VCaP (cell line): ENCODE measurements at regions not wholly inside any gene's neighbourhood (a gene's known extent, or its start where the extent isn't known, plus 50 kb on each side); places are given as distances from the start of the nearest gene placed in this dataset.

Experiments
- H3K27ac ChIP-seq: fragments of 450-650 bp; 2 replicates; pipeline ENCODE4 v1.5.1; 2017
- TF ChIP-seq, protein P1 (sequence below): fragments of 450-650 bp; conservative IDR thresholded peaks from 2 replicates; pipeline ENCODE4 v1.5.1; 2017; ENCODE audit warnings: mild to moderate bottlenecking, moderate library complexity

DNA sequence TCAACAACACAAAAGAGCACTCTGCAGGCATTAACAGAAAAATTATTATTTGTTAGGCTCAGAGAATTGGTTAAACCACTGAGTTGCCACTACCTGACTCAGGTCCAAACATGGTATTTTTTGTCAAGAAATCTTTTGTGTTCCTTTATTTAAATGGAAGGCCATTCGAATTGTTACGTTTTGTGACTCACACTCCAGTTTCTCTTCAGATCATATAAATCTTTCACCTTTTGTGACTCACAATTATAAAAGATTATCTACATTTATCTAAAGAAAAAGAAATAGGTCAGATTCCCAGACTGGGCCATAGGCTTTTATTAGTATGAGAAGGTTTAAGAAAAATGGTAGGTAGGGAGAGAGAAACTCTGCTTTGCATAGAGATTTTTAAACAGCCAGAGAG, 669.8 kb downstream of the GALC start:
- TF ChIP-seq, protein P1, sequence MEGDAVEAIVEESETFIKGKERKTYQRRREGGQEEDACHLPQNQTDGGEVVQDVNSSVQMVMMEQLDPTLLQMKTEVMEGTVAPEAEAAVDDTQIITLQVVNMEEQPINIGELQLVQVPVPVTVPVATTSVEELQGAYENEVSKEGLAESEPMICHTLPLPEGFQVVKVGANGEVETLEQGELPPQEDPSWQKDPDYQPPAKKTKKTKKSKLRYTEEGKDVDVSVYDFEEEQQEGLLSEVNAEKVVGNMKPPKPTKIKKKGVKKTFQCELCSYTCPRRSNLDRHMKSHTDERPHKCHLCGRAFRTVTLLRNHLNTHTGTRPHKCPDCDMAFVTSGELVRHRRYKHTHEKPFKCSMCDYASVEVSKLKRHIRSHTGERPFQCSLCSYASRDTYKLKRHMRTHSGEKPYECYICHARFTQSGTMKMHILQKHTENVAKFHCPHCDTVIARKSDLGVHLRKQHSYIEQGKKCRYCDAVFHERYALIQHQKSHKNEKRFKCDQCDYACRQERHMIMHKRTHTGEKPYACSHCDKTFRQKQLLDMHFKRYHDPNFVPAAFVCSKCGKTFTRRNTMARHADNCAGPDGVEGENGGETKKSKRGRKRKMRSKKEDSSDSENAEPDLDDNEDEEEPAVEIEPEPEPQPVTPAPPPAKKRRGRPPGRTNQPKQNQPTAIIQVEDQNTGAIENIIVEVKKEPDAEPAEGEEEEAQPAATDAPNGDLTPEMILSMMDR = no peak
- no peak overlapping the region for H3K27ac ChIP-seq

DNA sequence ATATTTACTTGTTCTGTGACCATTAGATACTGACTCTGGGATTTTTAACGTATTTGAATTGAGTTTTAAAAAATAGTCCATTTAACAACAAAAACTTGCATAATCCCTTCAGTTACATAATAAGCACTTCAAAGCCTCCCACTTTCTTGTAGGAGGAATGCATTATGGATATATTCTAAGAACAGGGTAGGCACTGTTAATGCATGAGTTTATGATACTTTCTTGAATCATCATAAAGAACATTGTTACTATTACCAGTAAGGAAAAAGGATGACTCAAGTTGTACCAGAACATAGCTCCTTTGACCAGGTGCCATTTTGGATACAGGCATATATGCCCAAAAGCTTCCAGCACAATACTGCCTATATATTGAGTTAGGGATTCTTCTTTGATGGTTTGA, 671.4 kb downstream of the GALC start:
- H3K27ac ChIP-seq = no peak overlapping the region
- TF ChIP-seq, protein P1 = no peak

DNA sequence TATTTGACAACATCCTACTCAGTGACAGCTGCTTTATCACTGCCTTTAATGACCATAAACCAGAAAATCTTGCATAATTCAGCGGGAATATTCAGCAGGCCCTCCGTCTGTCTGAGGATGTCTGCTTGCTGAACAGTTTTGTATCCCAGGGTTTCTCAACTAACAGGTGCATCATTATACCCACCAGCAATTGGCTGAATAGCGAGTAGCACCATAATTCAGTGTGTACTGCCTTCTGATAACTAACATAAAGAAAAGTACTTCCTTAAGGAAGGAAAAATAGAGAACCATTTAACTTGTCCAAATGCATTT, 680.1 kb downstream of the GALC start:
- TF ChIP-seq, protein P1 = no peak
- H3K27ac ChIP-seq = peak overlapping the region; percentile 77

DNA sequence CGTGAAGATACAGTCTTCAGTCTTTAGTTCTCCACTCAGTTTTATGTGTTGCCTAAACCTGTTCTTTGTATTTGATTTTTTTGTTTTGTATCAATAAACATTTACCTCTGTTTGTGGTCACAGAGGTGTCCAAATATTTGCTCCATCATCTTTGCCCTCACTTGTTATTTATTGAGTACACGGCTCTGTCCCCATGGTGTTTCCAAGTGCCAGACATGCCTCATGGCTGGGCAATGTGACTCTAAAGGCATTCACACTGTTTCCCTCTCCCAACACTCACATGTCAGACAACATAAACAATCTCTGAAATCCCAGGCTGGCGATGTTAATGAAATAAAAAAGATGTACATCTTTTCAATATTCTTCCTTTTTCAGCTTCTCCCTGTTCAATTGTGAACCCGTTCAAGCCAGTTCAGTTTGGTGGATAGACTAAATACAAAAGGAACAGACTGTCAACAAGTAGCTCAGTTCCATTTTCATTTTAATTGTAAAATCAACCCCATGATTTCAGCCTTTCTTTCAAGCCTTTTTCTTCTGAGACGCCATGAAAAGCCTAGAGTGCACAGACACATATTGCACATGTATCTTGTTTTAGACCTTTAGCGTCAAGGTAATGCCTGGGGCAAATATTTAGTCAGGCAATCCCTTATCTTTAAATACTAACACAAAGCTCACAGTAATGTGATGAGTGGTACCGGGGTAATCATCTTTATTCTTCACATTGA, 680.7 kb downstream of the GALC start:
- TF ChIP-seq, protein P1 = no peak
- peak overlapping the region; percentile 77 for H3K27ac ChIP-seq

DNA sequence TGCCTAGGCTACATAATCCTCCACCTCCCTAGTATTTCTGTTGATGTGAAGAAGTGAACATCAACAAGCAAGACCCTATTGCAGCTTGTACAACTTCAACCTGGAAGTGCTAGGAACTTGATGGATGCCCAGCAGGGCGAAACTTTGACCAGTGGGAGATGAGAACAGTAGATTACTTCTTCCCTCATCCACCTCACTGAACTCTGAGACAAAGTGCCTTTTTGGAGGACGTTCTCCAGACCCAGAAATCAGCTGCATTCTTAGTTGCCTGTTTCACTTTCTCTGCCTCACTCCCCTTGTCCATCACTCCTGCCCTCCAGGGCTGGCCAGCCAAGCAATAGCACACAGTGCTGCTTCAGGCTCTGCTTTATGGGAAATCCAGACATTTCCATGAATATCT, 683.4 kb downstream of the GALC start:
- TF ChIP-seq, protein P1 = no peak
- H3K27ac ChIP-seq = no peak overlapping the region

DNA sequence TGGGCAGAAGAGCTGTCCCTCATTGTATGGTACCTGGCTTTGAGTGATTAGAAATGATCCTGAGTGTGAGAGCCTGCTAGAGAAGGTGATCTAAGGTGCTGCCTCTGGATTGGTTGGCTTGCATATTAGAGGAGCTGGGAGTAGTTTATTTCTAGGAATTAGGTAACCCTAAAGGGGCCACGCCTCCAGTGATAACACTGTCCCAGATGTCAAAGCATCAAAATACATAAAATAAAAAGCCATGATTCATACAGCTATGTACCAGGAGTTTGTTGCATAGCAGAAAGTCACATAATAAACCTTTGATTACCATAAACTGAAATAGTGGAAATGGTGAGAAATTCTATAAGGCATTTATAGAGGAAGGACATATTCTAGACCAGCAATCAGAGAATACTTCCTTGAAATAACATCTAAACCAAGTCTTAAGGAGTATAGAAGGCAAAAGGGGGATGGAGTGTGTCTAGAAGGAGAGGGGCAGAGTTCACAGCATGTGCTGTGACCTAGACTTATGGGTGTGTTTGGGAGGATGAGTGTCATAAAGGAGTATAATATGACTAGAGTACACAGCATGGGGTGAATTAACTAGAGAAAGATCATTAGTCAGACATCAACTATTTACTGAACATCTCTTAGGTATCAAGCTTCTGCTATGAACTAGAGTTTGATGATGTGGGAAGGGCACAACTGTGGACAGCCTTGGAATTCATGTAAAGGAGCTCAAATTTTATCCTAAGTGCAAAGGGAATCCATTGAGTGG, 686.4 kb downstream of the GALC start:
- H3K27ac ChIP-seq = no peak overlapping the region
- TF ChIP-seq, protein P1 = no peak

DNA sequence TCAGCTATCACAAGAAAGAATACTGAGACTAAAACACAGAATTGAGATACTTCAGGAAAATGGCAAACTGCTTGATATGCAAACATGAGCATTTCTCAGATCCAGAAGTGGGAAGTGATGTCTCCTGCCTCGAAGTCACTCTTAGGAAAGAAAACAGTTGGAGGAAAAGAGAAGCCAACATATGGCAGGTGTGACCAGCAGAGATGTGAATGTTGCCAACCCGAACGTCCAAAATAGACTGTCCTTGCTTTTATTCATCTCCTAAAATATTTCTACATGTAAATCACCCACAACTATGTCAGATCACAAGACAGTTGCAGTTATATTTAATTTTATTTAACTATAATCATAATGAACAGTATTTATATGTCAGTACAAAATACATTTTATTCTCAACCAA, 687.6 kb downstream of the GALC start:
- H3K27ac ChIP-seq = no peak overlapping the region
- TF ChIP-seq, protein P1 = no peak
